ENCODE measurements at regions not wholly inside any gene's neighbourhood (a gene's known extent, or its start where the extent isn't known, plus 50 kb on each side); places are given as distances from the start of the nearest gene placed in this dataset.

DNA sequence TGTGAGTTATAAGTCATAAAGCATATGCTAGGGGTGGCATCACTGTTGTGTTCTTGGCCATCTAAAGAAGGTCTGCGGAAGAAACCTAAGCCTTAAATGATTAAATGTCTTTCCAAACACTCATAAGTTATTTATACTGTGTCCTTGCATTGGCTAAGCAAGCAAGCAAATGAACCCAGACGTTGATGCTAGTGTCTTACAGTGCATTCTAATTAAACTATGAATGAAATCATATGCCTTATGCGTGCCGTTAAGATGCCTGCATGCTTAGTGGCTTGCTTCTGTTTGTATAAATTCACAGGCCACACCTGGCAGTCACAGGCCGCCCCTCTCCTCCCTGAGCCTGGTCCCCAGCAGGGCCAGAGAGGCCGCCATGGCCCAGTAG, 49.9 kb downstream of the RIN2 start:
- no peak for DNase-seq
- in situ Hi-C loops (cut with HindIII; ENCODE audit: low pct_ligation_motif_present, low pct_unique_long_range_greater_than_20kb, low sequenced_read_pairs) = no loop called here

DNA sequence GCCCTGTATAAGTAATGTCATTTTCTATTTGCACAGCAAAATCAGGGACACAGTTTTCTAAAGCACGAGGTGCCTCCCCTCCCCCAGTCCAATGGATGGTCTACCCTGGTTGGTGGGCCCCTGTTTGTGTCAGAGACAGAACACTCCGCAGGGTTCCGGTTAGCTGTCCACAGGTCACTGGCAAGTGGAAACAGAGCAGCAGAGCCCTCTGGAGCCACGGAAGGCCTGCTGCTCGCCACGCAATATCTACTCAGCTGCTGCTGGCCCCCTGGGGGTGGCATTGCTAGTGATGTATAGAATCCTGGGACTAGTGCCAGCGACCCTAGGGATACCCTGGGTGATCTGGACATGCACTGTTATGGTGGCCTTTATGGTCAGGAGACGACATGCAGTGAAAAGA, 50.4 kb downstream of the RIN2 start:
- in situ Hi-C loops (cut with HindIII; ENCODE audit: low pct_ligation_motif_present, low pct_unique_long_range_greater_than_20kb, low sequenced_read_pairs) = no loop called here
- no peak for DNase-seq

DNA sequence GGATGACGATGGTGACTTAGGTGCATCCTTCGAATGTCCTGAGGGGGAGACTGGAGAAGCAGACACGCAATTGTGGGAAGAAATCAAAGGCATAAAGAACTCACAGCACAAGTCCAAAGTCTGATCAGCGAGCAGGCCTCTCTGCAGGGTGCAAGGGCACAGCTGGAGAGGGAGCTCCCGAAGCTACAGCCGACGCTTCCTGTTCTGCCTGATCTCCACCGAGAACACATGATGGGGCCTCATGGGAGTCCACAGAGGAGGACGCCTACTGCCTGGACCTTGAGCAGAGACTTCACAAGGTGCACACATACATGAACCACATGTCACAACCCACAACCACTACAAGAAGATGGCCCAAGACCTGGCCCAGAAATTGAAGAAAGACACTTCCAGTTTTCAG, 51.4 kb downstream of the RIN2 start:
- no peak for DNase-seq
- in situ Hi-C loops (cut with HindIII; ENCODE audit: low pct_ligation_motif_present, low pct_unique_long_range_greater_than_20kb, low sequenced_read_pairs) = no loop called here

DNA sequence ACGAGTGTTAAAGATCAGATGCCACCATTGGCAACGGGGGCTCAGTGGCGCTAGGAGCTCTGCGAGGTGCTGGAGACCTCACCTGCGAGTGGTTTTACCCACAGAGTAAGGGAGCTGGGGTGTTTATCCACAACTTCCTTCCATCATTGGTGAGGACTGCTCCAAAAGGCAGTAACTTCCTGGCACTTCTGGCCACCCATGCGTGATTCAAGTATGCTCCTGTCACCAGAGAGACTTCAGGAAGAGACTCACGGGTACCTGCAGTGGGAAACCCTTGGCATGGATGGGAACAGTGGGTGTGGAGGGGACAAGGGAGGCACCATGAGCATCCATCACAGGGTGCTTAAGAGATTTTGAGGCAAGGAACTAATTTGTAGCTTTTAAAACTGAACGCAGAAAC, 53.2 kb downstream of the RIN2 start:
- DNase-seq = no peak
- in situ Hi-C loops (cut with HindIII; ENCODE audit: low pct_ligation_motif_present, low pct_unique_long_range_greater_than_20kb, low sequenced_read_pairs) = no loop called here

DNA sequence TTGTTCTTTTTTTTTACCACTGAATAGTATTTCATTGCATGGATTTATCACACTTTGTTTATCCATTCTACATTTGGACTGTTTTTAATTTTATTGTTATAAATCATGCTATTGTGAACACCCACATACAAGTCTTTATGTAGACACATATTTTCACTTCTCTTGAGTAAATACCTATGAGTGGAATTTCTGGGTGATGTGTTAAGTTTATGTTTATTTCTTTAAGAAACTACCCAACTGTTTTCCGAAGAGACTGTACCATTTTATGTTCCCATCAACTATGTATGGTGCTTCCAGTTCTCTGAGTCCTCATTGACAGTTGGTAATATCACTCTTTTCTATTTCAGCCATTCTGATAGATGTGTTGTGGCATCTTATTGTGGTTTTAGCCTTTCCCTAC, 54.0 kb downstream of the RIN2 start:
- in situ Hi-C loops (cut with HindIII; ENCODE audit: low pct_ligation_motif_present, low pct_unique_long_range_greater_than_20kb, low sequenced_read_pairs) = no loop called here
- DNase-seq = no peak

DNA sequence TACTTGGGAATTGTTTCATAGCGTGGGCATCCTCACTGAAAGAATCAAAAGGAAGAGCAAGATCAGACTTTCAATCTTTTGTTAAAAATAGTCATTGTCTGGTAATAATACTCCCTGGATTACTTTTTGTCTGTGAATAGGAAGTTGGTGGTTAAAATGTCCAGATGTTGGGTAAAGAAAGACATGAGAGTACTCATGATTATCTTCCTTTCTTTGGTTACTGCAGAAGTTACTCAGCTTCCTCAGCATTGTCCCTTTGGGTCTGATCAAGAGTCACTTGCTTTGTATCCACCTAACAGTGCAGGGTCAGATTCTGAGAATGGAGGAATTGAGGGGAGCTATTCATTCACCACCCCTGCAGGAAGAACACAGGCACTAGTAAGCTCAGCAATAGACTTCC, 54.6 kb downstream of the RIN2 start:
- DNase-seq = no peak
- in situ Hi-C loops (cut with HindIII; ENCODE audit: low pct_ligation_motif_present, low pct_unique_long_range_greater_than_20kb, low sequenced_read_pairs) = no loop called here

DNA sequence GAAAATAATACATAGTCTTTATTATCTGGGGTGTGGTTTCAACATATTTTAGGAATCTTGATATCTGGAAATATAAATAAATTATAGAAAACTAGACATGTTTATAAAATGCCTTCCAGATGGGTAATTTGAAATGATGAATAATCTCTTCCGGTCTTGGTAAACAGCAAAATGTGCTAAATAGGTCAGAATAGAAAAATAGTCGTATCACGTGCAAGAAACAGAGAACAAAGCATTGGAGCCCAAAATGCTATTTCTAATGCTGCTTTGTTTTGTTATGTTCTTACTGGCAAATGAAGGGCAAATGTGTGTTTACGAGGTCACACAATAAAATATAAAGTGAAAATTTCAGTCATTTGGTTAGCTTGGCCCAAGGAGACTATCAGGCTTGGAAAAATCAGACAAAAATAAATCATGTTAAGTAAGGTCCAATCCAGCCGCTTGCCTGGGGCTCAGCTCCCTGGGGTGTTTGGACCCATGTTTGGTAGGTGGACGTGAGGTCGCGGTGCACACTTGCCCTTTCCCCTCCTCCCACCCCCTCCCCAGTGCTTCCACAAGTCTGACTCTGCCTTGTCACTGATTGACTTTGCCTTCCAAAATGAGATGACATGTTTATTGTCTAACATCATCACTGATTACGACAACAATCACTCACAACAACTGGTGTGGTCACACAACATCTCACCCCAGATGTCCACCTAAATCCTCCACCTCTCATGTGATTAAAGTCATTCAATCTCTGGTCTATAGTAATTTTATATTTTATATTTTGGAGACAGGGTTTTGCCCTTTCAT, 56.0 kb downstream of the RIN2 start:
- no peak for DNase-seq
- in situ Hi-C loops (cut with HindIII; ENCODE audit: low pct_ligation_motif_present, low pct_unique_long_range_greater_than_20kb, low sequenced_read_pairs) = no loop called here

DNA sequence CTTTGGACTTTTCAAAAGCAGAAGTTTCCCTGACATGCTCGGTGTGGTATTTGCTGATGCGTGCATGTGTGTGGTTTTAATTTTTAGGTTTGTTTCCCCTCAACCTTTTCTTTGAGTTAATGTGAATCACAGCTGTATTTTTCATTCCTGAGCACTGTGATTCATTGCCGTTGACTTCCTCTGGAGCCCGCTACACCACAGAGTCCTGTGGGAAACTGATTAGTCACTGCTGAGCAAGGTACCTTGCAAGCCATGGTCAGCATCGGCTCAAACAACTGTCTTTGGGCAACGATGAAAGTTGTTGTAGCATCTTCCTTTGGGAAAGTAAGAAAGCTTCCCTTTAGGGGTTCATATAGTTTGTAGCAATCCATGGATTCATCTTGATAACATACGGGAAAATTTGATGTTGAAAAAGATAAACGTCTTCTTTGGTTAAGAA, 57.5 kb downstream of the RIN2 start:
- DNase-seq = peak; percentile 92
- in situ Hi-C loops (cut with HindIII; ENCODE audit: low pct_ligation_motif_present, low pct_unique_long_range_greater_than_20kb, low sequenced_read_pairs) = no loop called here

DNA sequence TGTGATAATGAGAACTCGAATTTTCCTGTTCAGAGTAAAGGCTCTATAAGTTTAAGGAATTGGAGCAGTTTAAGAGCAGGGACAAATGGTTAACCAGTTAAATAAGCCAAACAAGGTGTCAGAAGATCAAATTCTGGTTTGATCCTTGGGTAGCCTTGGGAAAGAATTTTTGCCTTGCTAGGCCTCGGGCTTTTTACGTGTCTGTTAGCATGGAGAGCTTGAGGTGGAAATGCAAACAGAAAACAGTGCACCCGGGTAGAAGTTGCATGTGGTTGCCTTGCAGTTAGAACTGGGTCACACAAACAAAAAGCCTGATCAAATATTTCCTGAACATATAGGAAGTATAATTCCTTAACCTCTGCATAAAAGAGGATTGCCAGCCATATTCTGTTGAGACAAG, 58.3 kb downstream of the RIN2 start:
- DNase-seq = no peak
- in situ Hi-C loops (cut with HindIII; ENCODE audit: low pct_ligation_motif_present, low pct_unique_long_range_greater_than_20kb, low sequenced_read_pairs) = no loop called here

DNA sequence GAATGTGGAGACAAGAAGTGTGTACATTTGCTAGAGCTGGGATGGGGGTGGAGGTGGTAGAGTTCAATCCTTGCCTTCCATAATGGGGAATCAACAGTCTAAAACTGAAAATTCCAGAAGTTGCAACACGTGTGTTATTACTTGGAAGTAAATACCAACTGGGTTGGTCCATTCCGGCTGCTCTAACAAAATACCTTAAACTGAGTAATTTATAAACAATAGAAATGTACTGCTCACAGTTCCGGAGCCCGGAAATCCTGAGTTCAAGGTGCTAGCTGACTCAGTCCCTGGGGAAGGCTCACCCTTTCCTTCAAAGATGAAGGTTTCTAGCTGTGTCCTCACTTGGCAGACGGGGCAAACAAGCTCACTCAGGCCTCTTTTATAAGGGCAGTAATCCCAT, 59.0 kb downstream of the RIN2 start:
- no peak for DNase-seq
- in situ Hi-C loops (cut with HindIII; ENCODE audit: low pct_ligation_motif_present, low pct_unique_long_range_greater_than_20kb, low sequenced_read_pairs) = no loop called here

DNA sequence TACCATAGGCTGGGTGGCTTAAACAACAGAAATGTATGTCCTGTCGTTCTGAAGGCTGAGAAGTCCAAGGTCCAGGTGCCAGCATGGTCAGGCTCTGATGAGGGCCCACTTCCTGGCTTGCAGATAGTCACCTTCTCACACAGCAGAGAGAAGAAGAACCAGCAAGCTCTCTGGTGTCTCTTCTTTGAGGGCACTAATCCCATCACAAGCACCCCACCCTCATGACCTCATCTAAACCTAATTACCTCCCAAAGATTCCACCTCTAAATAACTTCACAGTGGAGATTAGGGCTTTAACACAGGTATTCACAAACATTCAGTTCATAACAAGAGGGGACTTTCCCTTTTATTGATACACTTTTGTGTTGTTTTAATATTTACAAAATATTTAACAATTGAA, 61.1 kb downstream of the RIN2 start:
- no peak for DNase-seq
- in situ Hi-C loops (cut with HindIII; ENCODE audit: low pct_ligation_motif_present, low pct_unique_long_range_greater_than_20kb, low sequenced_read_pairs) = no loop called here

DNA sequence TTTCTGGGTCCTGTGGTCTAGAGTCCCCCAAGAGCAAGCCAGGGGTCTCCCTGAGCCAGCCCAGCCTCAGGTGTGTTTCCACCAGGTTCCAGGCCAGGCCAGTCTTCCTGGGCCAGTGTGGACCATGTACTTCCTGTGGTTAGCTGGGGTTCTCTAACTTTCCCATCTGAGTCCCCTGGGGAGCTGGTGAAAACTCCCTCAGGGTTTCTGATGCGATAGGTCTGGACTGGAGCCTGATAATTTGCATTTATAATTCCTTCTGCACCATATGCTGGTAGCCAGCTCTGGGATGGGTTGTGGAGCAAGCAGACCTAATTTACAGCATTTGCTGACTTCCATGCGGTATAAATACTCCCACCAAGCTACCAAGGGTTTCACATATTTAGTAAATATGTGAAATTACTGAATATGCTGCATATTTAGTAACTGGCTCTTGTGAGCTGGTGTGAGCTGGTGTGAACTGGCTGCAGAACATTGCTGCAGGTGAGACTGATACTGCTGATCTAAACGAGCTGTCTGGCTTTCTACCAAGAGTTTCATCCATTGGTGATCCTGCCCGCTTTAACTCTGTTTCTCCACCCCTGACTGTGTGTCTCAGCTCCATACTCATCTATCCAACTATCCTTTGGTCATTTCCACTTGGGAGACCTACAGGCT, 62.6 kb downstream of the RIN2 start:
- no peak for DNase-seq
- in situ Hi-C loops (cut with HindIII; ENCODE audit: low pct_ligation_motif_present, low pct_unique_long_range_greater_than_20kb, low sequenced_read_pairs) = no loop called here

DNA sequence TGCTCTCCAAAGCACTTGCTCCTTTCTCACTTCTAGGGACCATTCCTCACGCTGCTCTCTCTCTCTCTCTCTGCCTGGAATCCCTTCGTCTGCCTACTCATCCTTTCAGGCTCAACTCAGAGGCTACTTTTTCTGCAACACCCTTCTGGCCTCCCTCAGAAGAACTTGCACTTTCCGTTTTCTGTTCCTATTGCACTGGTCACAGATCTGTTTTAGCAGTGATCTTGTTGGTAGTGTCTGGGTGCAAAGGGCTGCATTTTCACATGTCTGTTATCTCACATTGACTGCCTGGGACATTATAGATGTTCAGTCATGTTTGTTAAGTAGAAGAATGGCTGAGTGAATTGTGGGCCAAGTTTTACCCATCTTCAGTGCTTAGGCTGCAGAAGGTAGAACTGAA, 63.5 kb downstream of the RIN2 start:
- in situ Hi-C loops (cut with HindIII; ENCODE audit: low pct_ligation_motif_present, low pct_unique_long_range_greater_than_20kb, low sequenced_read_pairs) = no loop called here
- DNase-seq = no peak

DNA sequence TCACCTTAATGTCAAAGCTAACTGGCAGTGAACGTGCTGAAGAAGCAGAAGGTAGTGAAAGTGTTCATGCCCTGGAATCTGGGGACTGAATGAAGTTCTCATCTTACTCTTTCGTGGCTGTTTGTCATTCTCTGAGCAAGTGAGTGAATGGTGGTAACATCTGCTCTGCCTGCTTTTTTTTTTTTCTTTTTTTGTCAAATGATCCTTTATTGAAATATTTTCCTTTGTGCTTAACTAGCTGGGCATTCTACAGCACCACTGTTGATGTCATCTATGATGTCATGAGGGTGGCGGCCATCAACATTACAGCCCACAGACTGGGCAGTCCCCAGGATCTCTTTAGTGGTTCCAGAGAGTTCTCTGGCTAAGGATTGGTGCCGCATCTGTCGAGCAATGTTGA, 65.2 kb downstream of the RIN2 start:
- no peak for DNase-seq
- in situ Hi-C loops (cut with HindIII; ENCODE audit: low pct_ligation_motif_present, low pct_unique_long_range_greater_than_20kb, low sequenced_read_pairs) = no loop called here

DNA sequence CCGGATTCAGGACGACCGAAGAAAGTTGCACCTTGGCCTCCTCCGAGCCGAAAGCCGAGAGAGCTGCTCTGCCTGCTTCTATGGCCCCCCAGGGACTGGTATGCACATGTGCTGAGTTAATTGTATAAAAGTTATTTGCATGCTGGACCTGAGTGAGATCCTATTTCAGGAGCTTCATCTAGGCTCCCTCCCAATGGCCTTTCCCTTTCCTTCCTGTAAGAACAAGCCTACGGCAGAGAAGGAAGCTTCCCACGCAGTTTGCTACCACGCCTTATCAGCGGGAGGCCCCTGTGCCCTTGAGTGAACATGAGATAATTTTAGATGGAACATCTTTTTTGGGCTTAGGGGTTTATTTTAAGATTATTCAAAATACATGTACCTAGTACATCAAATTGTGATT, 65.9 kb downstream of the RIN2 start:
- in situ Hi-C loops (cut with HindIII; ENCODE audit: low pct_ligation_motif_present, low pct_unique_long_range_greater_than_20kb, low sequenced_read_pairs) = no loop called here
- DNase-seq = no peak

DNA sequence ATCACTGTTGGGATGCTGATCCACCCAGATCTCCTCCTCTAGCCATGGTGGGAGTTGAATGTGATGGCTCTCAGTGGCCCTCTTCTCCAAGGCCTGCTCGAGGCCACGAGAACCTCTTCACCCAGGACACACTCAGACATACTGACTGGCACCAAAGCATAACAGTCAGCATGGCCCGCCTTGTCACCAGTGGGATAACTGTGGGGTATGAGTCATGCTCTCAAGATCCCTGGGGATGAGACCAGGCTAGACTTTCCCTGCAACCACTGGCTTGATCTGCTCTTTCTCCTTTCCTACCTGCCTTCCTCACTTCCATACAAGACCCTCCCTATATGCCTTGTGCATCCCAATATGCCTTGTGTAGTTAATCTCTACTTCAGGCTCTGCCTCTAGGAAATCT, 66.8 kb downstream of the RIN2 start:
- in situ Hi-C loops (cut with HindIII; ENCODE audit: low pct_ligation_motif_present, low pct_unique_long_range_greater_than_20kb, low sequenced_read_pairs) = no loop called here
- DNase-seq = no peak

DNA sequence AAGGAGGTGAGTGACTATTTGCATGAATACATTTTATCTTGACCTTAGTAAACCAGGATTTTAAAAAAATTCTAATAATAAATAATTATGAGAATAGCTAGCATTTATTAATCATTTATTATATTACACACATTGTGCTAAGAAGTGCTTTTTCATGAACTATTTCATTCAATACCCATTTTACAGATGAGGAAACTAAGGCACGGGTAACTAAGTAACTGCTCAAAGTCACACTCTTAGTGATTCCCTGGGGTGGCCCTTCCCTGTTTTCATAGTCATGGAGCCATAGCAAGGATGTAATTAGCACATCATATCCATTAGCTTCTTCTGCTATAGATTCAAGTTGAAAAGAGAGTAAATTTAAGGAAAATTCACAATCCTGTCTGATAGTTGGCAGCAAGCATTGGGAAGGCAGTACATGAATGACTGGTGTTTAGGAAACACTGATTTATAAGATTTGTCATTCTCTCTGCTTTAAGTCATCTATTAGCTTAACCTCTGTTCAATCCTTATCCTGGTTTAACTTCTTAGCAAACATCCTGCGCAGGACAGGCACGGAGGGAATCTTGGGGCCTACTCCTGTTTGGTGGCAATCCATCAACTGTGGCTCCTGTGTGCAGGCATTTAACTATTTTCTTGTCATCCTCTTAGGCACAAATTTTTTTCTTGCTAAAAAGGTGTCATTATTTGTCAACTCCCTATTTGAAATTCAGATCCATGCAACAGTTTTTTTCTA, 68.3 kb downstream of the RIN2 start:
- in situ Hi-C loops (cut with HindIII; ENCODE audit: low pct_ligation_motif_present, low pct_unique_long_range_greater_than_20kb, low sequenced_read_pairs) = no loop called here

DNA sequence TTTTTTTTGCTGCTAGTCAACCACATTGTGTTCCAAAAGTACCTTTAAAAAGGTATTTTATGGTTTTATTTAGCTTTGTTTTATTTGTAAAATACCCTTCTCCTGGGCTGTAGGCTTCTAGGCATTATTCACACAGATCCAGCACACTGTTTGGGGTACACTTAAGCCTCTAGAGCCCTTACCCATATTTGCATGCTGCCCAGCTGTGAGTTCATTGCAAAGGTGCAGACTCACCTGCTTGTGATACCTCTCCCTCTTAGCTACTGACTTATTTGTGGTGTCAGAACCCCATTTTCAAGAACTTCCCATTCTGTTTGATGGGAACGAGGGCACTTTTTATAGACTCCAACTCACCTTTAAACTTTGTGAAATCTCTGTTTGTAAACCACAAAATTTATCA, 69.8 kb downstream of the RIN2 start:
- in situ Hi-C loops (cut with HindIII; ENCODE audit: low pct_ligation_motif_present, low pct_unique_long_range_greater_than_20kb, low sequenced_read_pairs) = no loop called here
- DNase-seq = no peak

More for the DNA sequence above, 68.3 kb downstream of the RIN2 start:
- no peak for DNase-seq

DNA sequence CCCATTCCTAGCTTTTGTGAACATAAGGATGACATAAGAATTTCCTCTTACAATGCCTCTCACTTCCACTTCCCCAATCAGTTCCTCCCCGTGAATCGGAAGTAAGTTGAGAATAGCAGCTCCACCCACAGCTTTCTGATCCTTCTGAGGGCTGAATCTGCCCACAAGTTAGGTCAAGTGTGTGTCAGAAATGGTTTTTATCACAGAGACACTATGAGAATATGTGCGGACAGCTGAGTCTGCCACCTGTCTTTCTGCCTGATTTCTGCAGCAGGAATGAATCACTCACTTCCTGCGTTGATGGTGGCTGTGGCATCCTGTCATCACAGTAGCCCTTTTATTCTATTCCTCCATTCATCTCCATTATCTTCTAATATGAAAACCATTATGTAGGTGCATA, 70.2 kb downstream of the RIN2 start:
- peak; percentile 65 for DNase-seq
- in situ Hi-C loops (cut with HindIII; ENCODE audit: low pct_ligation_motif_present, low pct_unique_long_range_greater_than_20kb, low sequenced_read_pairs) = no loop called here

All from ACHN (cell line).